ENCODE measurements at regions not wholly inside any gene's neighbourhood (a gene's known extent, or its start where the extent isn't known, plus 50 kb on each side); places are given as distances from the start of the nearest gene placed in this dataset.

DNA sequence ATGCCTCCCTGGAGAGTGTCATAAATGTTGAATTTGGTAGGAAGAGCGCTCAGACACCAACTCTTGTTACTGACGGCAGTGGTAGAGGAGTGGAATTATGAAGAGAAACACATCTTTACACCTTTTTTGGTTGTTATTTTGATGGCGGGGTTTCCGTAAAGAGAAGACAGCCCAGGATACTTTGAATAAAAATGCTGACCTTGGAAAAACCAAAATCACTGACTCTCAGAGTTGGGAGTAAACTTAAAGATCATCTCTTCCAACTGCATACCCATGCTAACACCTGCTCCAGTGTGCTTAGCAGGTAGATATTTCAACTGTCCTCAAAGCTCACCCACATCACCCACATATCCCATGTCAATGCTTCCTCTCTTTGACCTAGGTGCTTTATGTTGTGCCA, 498.6 kb downstream of the LIG4 start:
- TF ChIP-seq POLR2A (IDR thresholded peaks at IDR 0.05) (no peak), CTCF (IDR thresholded peaks at IDR 0.05) (no peak)
